SH-SY5Y (cell line): ENCODE measurements at regions not wholly inside any gene's neighbourhood (a gene's known extent, or its start where the extent isn't known, plus 50 kb on each side); places are given as distances from the start of the nearest gene placed in this dataset.

Experiments used
- GATA2 ChIP-seq: IDR thresholded peaks from 2 replicates; pipeline ENCODE4 v1.6.1; 2011; ENCODE audit warnings: mild to moderate bottlenecking, low read depth, low read length
- GATA3 ChIP-seq: IDR thresholded peaks from 2 replicates; pipeline ENCODE4 v1.6.1; 2011; ENCODE audit warnings: low read depth, mild to moderate bottlenecking, low read length, moderate library complexity

- no peak for TF ChIP-seq GATA2
- TF ChIP-seq GATA3 = no peak
Observed at GRCh38 chr6:165864218-165864617, 201.2 kb upstream of the PDE10A start.
